ENCODE measurements at regions not wholly inside any gene's neighbourhood (a gene's known extent, or its start where the extent isn't known, plus 50 kb on each side); places are given as distances from the start of the nearest gene placed in this dataset.

DNA sequence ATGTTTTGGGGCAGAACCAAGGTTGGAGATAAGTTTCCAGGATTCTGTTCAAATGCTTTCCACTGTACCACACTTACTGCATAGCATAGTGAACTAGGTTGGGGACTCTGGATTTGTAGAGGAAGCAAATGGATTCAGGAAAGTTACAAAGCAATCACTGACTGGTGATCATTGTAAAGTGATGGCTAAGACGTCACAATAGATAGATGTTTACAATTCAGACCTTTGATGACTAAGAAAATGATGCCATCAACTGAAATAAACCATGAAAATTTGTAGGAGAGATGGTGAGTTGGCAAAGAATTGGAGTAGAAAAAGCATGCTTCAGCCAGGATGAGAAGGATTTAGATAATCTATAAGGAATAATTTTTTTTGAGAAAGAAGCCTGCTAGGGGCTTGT lies 178.0 kb downstream of the UBE2E3 start:
- Histone ChIP-seq H2AFZ (ENCODE audit: control insufficient read depth, low read length) (no peak overlapping the region), H3K27ac (ENCODE audit: control insufficient read depth, insufficient read depth, low read length) (no peak overlapping the region), H3K4me1 (ENCODE audit: control insufficient read depth, extremely low read depth, insufficient read depth, low read length) (no peaks in the 10 kb centered on the region), H3K79me2 (ENCODE audit: control insufficient read depth, insufficient read depth, low read length) (no peaks in the 10 kb centered on the region), H3K27me3 (ENCODE audit: control insufficient read depth, extremely low read depth, insufficient read depth, low read length) (no peaks in the 10 kb centered on the region), H3K4me2 (ENCODE audit: control insufficient read depth, extremely low read depth, insufficient read depth, low read depth, low read length) (no peak overlapping the region), H3K9ac (ENCODE audit: control insufficient read depth, extremely low read depth, insufficient read depth, low read length) (no peak overlapping the region), H3K4me3 (ENCODE audit: control insufficient read depth in 2 of 3, extremely low read depth in 1 of 3, insufficient read depth in 2 of 3, low read depth in 1 of 3, low read length in 3 of 3) (no peak overlapping the region), H3K9me3 (ENCODE audit: control insufficient read depth, low read depth, low read length) (peaks cover 3% of the 10 kb centered on the region), H3K36me3 (ENCODE audit: control insufficient read depth in 2 of 2, extremely low read depth in 1 of 2, insufficient read depth in 2 of 2, low read length in 2 of 2) (no peaks in the 10 kb centered on the region), H3K9me1 (ENCODE audit: control insufficient read depth, extremely low read depth, insufficient read depth, low read length) (no peaks in the 10 kb centered on the region), H4K20me1 (ENCODE audit: control insufficient read depth, extremely low read depth, insufficient read depth, low read length) (no peaks in the 10 kb centered on the region)
- DNase-seq (ENCODE audit: low read depth, low spot score) (no peak), FAIRE-seq (no peak)
- TF ChIP-seq, protein P1, sequence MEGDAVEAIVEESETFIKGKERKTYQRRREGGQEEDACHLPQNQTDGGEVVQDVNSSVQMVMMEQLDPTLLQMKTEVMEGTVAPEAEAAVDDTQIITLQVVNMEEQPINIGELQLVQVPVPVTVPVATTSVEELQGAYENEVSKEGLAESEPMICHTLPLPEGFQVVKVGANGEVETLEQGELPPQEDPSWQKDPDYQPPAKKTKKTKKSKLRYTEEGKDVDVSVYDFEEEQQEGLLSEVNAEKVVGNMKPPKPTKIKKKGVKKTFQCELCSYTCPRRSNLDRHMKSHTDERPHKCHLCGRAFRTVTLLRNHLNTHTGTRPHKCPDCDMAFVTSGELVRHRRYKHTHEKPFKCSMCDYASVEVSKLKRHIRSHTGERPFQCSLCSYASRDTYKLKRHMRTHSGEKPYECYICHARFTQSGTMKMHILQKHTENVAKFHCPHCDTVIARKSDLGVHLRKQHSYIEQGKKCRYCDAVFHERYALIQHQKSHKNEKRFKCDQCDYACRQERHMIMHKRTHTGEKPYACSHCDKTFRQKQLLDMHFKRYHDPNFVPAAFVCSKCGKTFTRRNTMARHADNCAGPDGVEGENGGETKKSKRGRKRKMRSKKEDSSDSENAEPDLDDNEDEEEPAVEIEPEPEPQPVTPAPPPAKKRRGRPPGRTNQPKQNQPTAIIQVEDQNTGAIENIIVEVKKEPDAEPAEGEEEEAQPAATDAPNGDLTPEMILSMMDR (optimal IDR thresholded peaks at IDR 0.05 in 1 of 3, IDR thresholded peaks at IDR 0.05 in 1 of 3, conservative IDR thresholded peaks at IDR 0.05 in 1 of 3; ENCODE audit: extremely low read depth in 1 of 3, insufficient read depth in 2 of 3, low read length in 3 of 3) = no peak
- no peak for TF ChIP-seq EZH2 (IDR thresholded peaks at IDR 0.05; ENCODE audit: low read length)
- dilution Hi-C loops (cut with MboI; ENCODE audit: extremely low pct_ligation_motif_present, low sequenced_read_pairs) = no loop called here

DNA sequence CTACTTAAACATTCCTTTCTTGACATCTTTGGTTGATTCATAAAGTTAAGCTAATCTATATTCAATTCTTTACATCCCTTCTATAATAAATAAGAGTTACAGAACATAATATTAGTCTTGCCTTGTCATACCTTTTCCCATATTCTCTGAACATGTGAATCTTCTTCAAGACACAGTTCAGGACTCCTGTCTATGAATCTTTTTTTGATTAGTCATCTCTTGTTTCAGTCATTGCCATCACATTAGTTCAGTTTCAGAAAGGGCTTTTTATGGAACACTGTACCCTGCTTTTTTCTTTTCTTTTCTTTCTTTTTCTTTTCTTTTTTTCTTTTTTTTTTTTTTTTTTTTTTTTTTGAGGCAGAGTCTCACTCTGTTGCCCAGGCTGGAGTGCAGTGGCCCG lies 181.2 kb downstream of the UBE2E3 start:
- Histone ChIP-seq H4K20me1 (ENCODE audit: control insufficient read depth, extremely low read depth, insufficient read depth, low read length) (no peaks in the 10 kb centered on the region), H3K36me3 (ENCODE audit: control insufficient read depth in 2 of 2, extremely low read depth in 1 of 2, insufficient read depth in 2 of 2, low read length in 2 of 2) (no peaks in the 10 kb centered on the region), H3K4me2 (ENCODE audit: control insufficient read depth, extremely low read depth, insufficient read depth, low read depth, low read length) (no peak overlapping the region), H3K9me1 (ENCODE audit: control insufficient read depth, extremely low read depth, insufficient read depth, low read length) (no peaks in the 10 kb centered on the region), H3K4me3 (ENCODE audit: control insufficient read depth in 2 of 3, extremely low read depth in 1 of 3, insufficient read depth in 2 of 3, low read depth in 1 of 3, low read length in 3 of 3) (no peak overlapping the region), H3K9me3 (ENCODE audit: control insufficient read depth, low read depth, low read length) (no peaks in the 10 kb centered on the region), H3K27me3 (ENCODE audit: control insufficient read depth, extremely low read depth, insufficient read depth, low read length) (no peaks in the 10 kb centered on the region), H2AFZ (ENCODE audit: control insufficient read depth, low read length) (no peak overlapping the region), H3K4me1 (ENCODE audit: control insufficient read depth, extremely low read depth, insufficient read depth, low read length) (no peaks in the 10 kb centered on the region), H3K27ac (ENCODE audit: control insufficient read depth, insufficient read depth, low read length) (no peak overlapping the region), H3K79me2 (ENCODE audit: control insufficient read depth, insufficient read depth, low read length) (no peaks in the 10 kb centered on the region), H3K9ac (ENCODE audit: control insufficient read depth, extremely low read depth, insufficient read depth, low read length) (no peak overlapping the region)
- FAIRE-seq = no peak
- no peak for DNase-seq (ENCODE audit: low read depth, low spot score)
- TF ChIP-seq, protein P1 (optimal IDR thresholded peaks at IDR 0.05 in 1 of 3, IDR thresholded peaks at IDR 0.05 in 1 of 3, conservative IDR thresholded peaks at IDR 0.05 in 1 of 3; ENCODE audit: extremely low read depth in 1 of 3, insufficient read depth in 2 of 3, low read length in 3 of 3) = no peak
- TF ChIP-seq EZH2 (IDR thresholded peaks at IDR 0.05; ENCODE audit: low read length) = no peak
- dilution Hi-C loops (cut with MboI; ENCODE audit: extremely low pct_ligation_motif_present, low sequenced_read_pairs) = no loop called here
